Naive B cell (primary cell): ENCODE measurements at regions not wholly inside any gene's neighbourhood (a gene's known extent, or its start where the extent isn't known, plus 50 kb on each side); places are given as distances from the start of the nearest gene placed in this dataset.

Source experiments
- ATAC-seq, 2 donors: fragments of 150-1000 bp; cut with Tn5 transposase; 2 replicates each; pipeline ENCODE4 v1.10.0; 2021; ENCODE audit warnings: low read depth in 2 of 2, mild to moderate bottlenecking in 2 of 2, moderate library complexity in 2 of 2
- DNase-seq: peaks from one replicate; pipeline ENCODE4 v3.0.0; 2022
- H3K27ac Mint-ChIP-seq, 6 donors: one replicate each; pipeline ENCODE4 v1.8.0; 2020 to 2022; ENCODE audit warnings: mild to moderate bottlenecking in 6 of 6, mixed read lengths in 6 of 6, moderate library complexity in 5 of 6, inconsistent platforms in 2 of 6
- H3K27me3 Mint-ChIP-seq, 3 donors: one replicate each; pipeline ENCODE4 v1.8.0; 2021 to 2022; ENCODE audit warnings: mixed read lengths in 3 of 3, mild to moderate bottlenecking in 1 of 3
- H3K36me3 Mint-ChIP-seq, 2 donors: one replicate each; pipeline ENCODE4 v1.8.0; 2020 to 2022; ENCODE audit warnings: mixed read lengths in 2 of 2, inconsistent platforms in 1 of 2, mild to moderate bottlenecking in 1 of 2
- H3K4me1 Mint-ChIP-seq, 3 donors: one replicate each; pipeline ENCODE4 v1.8.0; 2020 to 2022; ENCODE audit warnings: mixed read lengths in 3 of 3, inconsistent platforms in 1 of 3, mild to moderate bottlenecking in 1 of 3, moderate library complexity in 1 of 3
- H3K4me3 Mint-ChIP-seq, 8 donors: one replicate each; pipeline ENCODE4 v1.8.0; 2020 to 2022; ENCODE audit warnings: mild to moderate bottlenecking in 8 of 8, mixed read lengths in 8 of 8, moderate library complexity in 8 of 8, inconsistent platforms in 2 of 8
- H3K9me3 Mint-ChIP-seq, 7 donors: one replicate each; pipeline ENCODE4 v1.8.0; 2020 to 2022; ENCODE audit warnings: mixed read lengths in 7 of 7, mild to moderate bottlenecking in 5 of 7, inconsistent platforms in 2 of 7, moderate library complexity in 1 of 7

GRCh38 chr4:188869581-188869980 is 730.3 kb downstream of the TRIML1 start:
- Mint-ChIP-seq H3K4me3 (no peak overlapping the region), H3K36me3 (no peaks in the 10 kb centered on the region), H3K27ac (no peak overlapping the region), H3K27me3 (no peaks in the 10 kb centered on the region), H3K9me3 (peaks cover 0 to 18% (median 7%) of the 10 kb centered on the region in 7 donors), H3K4me1 (no peaks in the 10 kb centered on the region)
- DNase-seq (no peak), ATAC-seq (no peak)

- no peak for DNase-seq
- H3K27me3 Mint-ChIP-seq = no peaks in the 10 kb centered on the region
- H3K36me3 Mint-ChIP-seq = no peaks in the 10 kb centered on the region
- no peaks in the 10 kb centered on the region for H3K4me1 Mint-ChIP-seq
- no peak for ATAC-seq
- H3K9me3 Mint-ChIP-seq = peaks cover 0 to 18% (median 7%) of the 10 kb centered on the region in 7 donors
- no peak overlapping the region for H3K4me3 Mint-ChIP-seq
- H3K27ac Mint-ChIP-seq = no peak overlapping the region
Observed at GRCh38 chr4:188872809-188873208, 733.6 kb downstream of the TRIML1 start.

- Mint-ChIP-seq H3K4me3 (no peak overlapping the region), H3K27ac (no peak overlapping the region), H3K36me3 (no peaks in the 10 kb centered on the region), H3K9me3 (peaks cover 0 to 6% (median 3%) of the 10 kb centered on the region in 7 donors), H3K4me1 (peaks cover 4 to 11% (median 8%) of the 10 kb centered on the region in 3 donors), H3K27me3 (no peaks in the 10 kb centered on the region)
- no peak for ATAC-seq
- DNase-seq = no peak
Observed at GRCh38 chr4:188876881-188877280, 737.6 kb downstream of the TRIML1 start.

GRCh38 chr4:188879598-188879997 is 740.4 kb downstream of the TRIML1 start:
- no peaks in the 10 kb centered on the region for H3K27me3 Mint-ChIP-seq
- DNase-seq = no peak
- no peaks in the 10 kb centered on the region for H3K36me3 Mint-ChIP-seq
- ATAC-seq = no peak
- H3K4me3 Mint-ChIP-seq = no peak overlapping the region
- peaks cover 0 to 4% (median 0%) of the 10 kb centered on the region in 7 donors for H3K9me3 Mint-ChIP-seq
- H3K4me1 Mint-ChIP-seq = peaks cover 4 to 11% (median 8%) of the 10 kb centered on the region in 3 donors
- no peak overlapping the region for H3K27ac Mint-ChIP-seq

- H3K36me3 Mint-ChIP-seq = no peaks in the 10 kb centered on the region
- no peak overlapping the region for H3K4me3 Mint-ChIP-seq
- H3K27ac Mint-ChIP-seq = no peak overlapping the region
- DNase-seq = no peak
- no peak for ATAC-seq
- no peaks in the 10 kb centered on the region for H3K4me1 Mint-ChIP-seq
- peaks cover 0 to 6% (median 4%) of the 10 kb centered on the region in 7 donors for H3K9me3 Mint-ChIP-seq
- H3K27me3 Mint-ChIP-seq = no peaks in the 10 kb centered on the region
Observed at GRCh38 chr4:188887905-188888304, 748.7 kb downstream of the TRIML1 start.

GRCh38 chr4:188892837-188893236 is 753.6 kb downstream of the TRIML1 start:
- DNase-seq (no peak), ATAC-seq (no peak)
- peaks cover 0 to 16% (median 2%) of the 10 kb centered on the region in 7 donors for H3K9me3 Mint-ChIP-seq
- no peak overlapping the region for H3K4me3 Mint-ChIP-seq
- H3K4me1 Mint-ChIP-seq = no peaks in the 10 kb centered on the region
- H3K27me3 Mint-ChIP-seq = no peaks in the 10 kb centered on the region
- H3K36me3 Mint-ChIP-seq = no peaks in the 10 kb centered on the region
- no peak overlapping the region for H3K27ac Mint-ChIP-seq

- DNase-seq = no peak
- Mint-ChIP-seq H3K4me3 (peak overlapping the region in 1 of 8 donors; percentile 2), H3K27ac (no peak overlapping the region), H3K4me1 (no peaks in the 10 kb centered on the region), H3K36me3 (no peaks in the 10 kb centered on the region), H3K9me3 (peaks cover 0 to 15% (median 3%) of the 10 kb centered on the region in 7 donors), H3K27me3 (no peaks in the 10 kb centered on the region)
- ATAC-seq = no peak
Observed at GRCh38 chr4:188903986-188904385, 764.7 kb downstream of the TRIML1 start.

GRCh38 chr4:188904617-188905016 is 765.4 kb downstream of the TRIML1 start:
- no peaks in the 10 kb centered on the region for H3K4me1 Mint-ChIP-seq
- ATAC-seq (no peak), DNase-seq (no peak)
- no peak overlapping the region for H3K27ac Mint-ChIP-seq
- no peaks in the 10 kb centered on the region for H3K36me3 Mint-ChIP-seq
- no peak overlapping the region for H3K4me3 Mint-ChIP-seq
- peaks cover 0 to 15% (median 3%) of the 10 kb centered on the region in 7 donors for H3K9me3 Mint-ChIP-seq
- H3K27me3 Mint-ChIP-seq = no peaks in the 10 kb centered on the region

- H3K9me3 Mint-ChIP-seq = peaks cover 0 to 15% (median 4%) of the 10 kb centered on the region in 7 donors
- no peak overlapping the region for H3K27ac Mint-ChIP-seq
- DNase-seq (no peak), ATAC-seq (no peak)
- no peaks in the 10 kb centered on the region for H3K4me1 Mint-ChIP-seq
- H3K27me3 Mint-ChIP-seq = no peaks in the 10 kb centered on the region
- peak overlapping the region in 1 of 8 donors; percentile 22 for H3K4me3 Mint-ChIP-seq
- no peaks in the 10 kb centered on the region for H3K36me3 Mint-ChIP-seq
Observed at GRCh38 chr4:188905248-188905647, 766.0 kb downstream of the TRIML1 start.

GRCh38 chr4:188911199-188911598 is 772.0 kb downstream of the TRIML1 start:
- no peaks in the 10 kb centered on the region for H3K4me1 Mint-ChIP-seq
- H3K9me3 Mint-ChIP-seq = peaks cover 5 to 21% (median 8%) of the 10 kb centered on the region in 7 donors
- no peak overlapping the region for H3K4me3 Mint-ChIP-seq
- H3K27ac Mint-ChIP-seq = no peak overlapping the region
- no peaks in the 10 kb centered on the region for H3K27me3 Mint-ChIP-seq
- ATAC-seq = no peak
- H3K36me3 Mint-ChIP-seq = no peaks in the 10 kb centered on the region
- no peak for DNase-seq

GRCh38 chr4:188911707-188912106 is 772.5 kb downstream of the TRIML1 start:
- Mint-ChIP-seq H3K27me3 (no peaks in the 10 kb centered on the region), H3K4me1 (no peaks in the 10 kb centered on the region), H3K36me3 (no peaks in the 10 kb centered on the region), H3K4me3 (no peak overlapping the region), H3K27ac (no peak overlapping the region), H3K9me3 (peaks cover 5 to 21% (median 8%) of the 10 kb centered on the region in 7 donors)
- no peak for DNase-seq
- ATAC-seq = no peak

GRCh38 chr4:188915175-188915574 is 775.9 kb downstream of the TRIML1 start:
- Mint-ChIP-seq H3K27ac (no peak overlapping the region), H3K4me3 (no peak overlapping the region), H3K4me1 (no peaks in the 10 kb centered on the region), H3K9me3 (peaks cover 5 to 21% (median 10%) of the 10 kb centered on the region in 7 donors), H3K36me3 (no peaks in the 10 kb centered on the region), H3K27me3 (no peaks in the 10 kb centered on the region)
- DNase-seq (no peak), ATAC-seq (no peak)

GRCh38 chr4:188918787-188919186 is 779.5 kb downstream of the TRIML1 start:
- no peak for ATAC-seq
- DNase-seq = no peak
- H3K27me3 Mint-ChIP-seq = no peaks in the 10 kb centered on the region
- H3K4me1 Mint-ChIP-seq = no peaks in the 10 kb centered on the region
- H3K4me3 Mint-ChIP-seq = no peak overlapping the region
- peaks cover 0 to 21% (median 8%) of the 10 kb centered on the region in 7 donors for H3K9me3 Mint-ChIP-seq
- H3K36me3 Mint-ChIP-seq = no peaks in the 10 kb centered on the region
- no peak overlapping the region for H3K27ac Mint-ChIP-seq

- H3K27ac Mint-ChIP-seq = no peak overlapping the region
- DNase-seq (peak; percentile 0), ATAC-seq (no peak)
- H3K27me3 Mint-ChIP-seq = no peaks in the 10 kb centered on the region
- H3K36me3 Mint-ChIP-seq = no peaks in the 10 kb centered on the region
- H3K4me3 Mint-ChIP-seq = no peak overlapping the region
- no peaks in the 10 kb centered on the region for H3K4me1 Mint-ChIP-seq
- peaks cover 1 to 21% (median 7%) of the 10 kb centered on the region in 7 donors for H3K9me3 Mint-ChIP-seq
Observed at GRCh38 chr4:188930822-188931221, 791.6 kb downstream of the TRIML1 start.
